Gastrocnemius medialis (tissue), 4 donors: ENCODE measurements at regions not wholly inside any gene's neighbourhood (a gene's known extent, or its start where the extent isn't known, plus 50 kb on each side); places are given as distances from the start of the nearest gene placed in this dataset.

Source experiments
- ATAC-seq, 2 donors: fragments of 150-250 bp; one replicate each; pipeline ENCODE4 v1.9.1; 2016
- DNase-seq, 2 donors: peaks; one replicate each; pipeline ENCODE4 v3.0.0-alpha.2; 2019
- H3K27ac ChIP-seq, 4 donors: fragments of 200-600 bp; sonication (generic); 1 replicate in 1 of 4; 2 replicates in 3 of 4; pipeline ENCODE4 v1.5.1; 2016 to 2018; ENCODE audit warnings: mild to moderate bottlenecking in 2 of 4, moderate library complexity in 1 of 4
- H3K27me3 ChIP-seq, 3 donors: fragments of 200-600 bp; sonication (generic) in 2 of 3; 1 replicate in 1 of 3; 2 replicates in 2 of 3; pipeline versions ENCODE4 v1.5.1 to v1.6.0; 2016 to 2019; ENCODE audit warnings: mild to moderate bottlenecking in 1 of 3, moderate library complexity in 1 of 3
- H3K36me3 ChIP-seq, 2 donors: fragments of 200-600 bp; sonication (generic) in 1 of 2; one replicate each; pipeline ENCODE4 v1.5.1; 2017 to 2018
- H3K4me1 ChIP-seq, 2 donors: fragments of 200-600 bp; sonication (generic) in 1 of 2; one replicate each; pipeline ENCODE4 v1.5.1; 2016 to 2017; ENCODE audit warnings: mild to moderate bottlenecking in 2 of 2
- H3K4me3 ChIP-seq, 4 donors: fragments of 200-600 bp; sonication (generic) in 3 of 4; 1 replicate in 1 of 4; 2 replicates in 3 of 4; pipeline ENCODE4 v1.5.1; 2016 to 2019; ENCODE audit warnings: mild to moderate bottlenecking in 2 of 4
- H3K9me3 ChIP-seq, 3 donors: fragments of 200-600 bp; sonication (generic) in 2 of 3; 1 replicate in 1 of 3; 2 replicates in 2 of 3; pipeline ENCODE4 v1.5.1; 2016 to 2019
- POLR2A ChIP-seq, 2 donors: fragments of 450-650 bp; IDR thresholded peaks; one replicate each; pipeline ENCODE4 v1.6.1; 2017; ENCODE audit warnings: antibody characterized with exemption in 2 of 2, mild to moderate bottlenecking in 2 of 2, moderate library complexity in 2 of 2
- in situ Hi-C, 4 donors: fragments of 200-750 bp; cut with MboI; loops; one replicate each; pipeline versions ENCODE4 v1.15.0 to v1.8.0; 2017; ENCODE audit warnings: low sequenced_read_pairs in 4 of 4
- intact Hi-C: fragments of 100-400 bp; cut with DNase I; formaldehyde crosslinking; loops from one replicate; pipeline ENCODE4 v1.15.1; 2023; ENCODE audit warnings: low total_unique reads
- TF ChIP-seq, protein P1 (sequence below), 5 experiments: fragments of 450-650 bp in 3 of 5; fragments of 200-600 bp in 2 of 5; sonication (generic) in 2 of 5; IDR thresholded peaks in 4 of 5; conservative IDR thresholded peaks in 1 of 5; 1 replicate in 4 of 5; 2 replicates in 1 of 5; pipeline ENCODE4 v1.5.1; 2016 to 2019; ENCODE audit warnings: antibody characterized with exemption in 5 of 5, mild to moderate bottlenecking in 3 of 5, moderate library complexity in 3 of 5

DNA sequence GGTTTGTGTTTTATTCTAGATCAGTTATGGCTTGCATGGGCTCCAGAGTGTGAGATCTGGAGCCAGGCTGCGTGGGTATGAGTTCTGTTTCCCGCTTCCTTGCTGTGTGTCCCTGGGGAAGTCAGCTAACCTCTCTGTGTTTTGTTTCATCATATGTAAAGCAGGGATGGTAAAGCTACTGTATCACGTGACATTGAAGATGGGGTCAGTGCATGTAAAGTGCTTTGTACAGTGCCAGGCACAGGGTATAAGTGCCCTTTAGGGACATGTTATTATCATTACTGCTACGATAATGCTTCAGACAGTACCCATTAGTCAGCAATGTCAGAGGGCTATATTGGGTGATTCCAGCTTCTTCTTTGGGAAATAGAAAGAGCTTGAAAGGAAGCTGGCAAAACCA, 186.2 kb downstream of the FOXL1 start:
- intact Hi-C loops (loop anchor here (5.0 kb wide), 1 partner anchor 298 kb away; no protein-coding TSS in a partner anchor), in situ Hi-C loops (loop anchor here in 2 of 4 donors (10.0 to 25.0 kb wide), 2 partner anchors 177 to 300 kb away; partner anchors contain the start of gene FOXL1 (in 2 of the 2))
- TF ChIP-seq, protein P1, sequence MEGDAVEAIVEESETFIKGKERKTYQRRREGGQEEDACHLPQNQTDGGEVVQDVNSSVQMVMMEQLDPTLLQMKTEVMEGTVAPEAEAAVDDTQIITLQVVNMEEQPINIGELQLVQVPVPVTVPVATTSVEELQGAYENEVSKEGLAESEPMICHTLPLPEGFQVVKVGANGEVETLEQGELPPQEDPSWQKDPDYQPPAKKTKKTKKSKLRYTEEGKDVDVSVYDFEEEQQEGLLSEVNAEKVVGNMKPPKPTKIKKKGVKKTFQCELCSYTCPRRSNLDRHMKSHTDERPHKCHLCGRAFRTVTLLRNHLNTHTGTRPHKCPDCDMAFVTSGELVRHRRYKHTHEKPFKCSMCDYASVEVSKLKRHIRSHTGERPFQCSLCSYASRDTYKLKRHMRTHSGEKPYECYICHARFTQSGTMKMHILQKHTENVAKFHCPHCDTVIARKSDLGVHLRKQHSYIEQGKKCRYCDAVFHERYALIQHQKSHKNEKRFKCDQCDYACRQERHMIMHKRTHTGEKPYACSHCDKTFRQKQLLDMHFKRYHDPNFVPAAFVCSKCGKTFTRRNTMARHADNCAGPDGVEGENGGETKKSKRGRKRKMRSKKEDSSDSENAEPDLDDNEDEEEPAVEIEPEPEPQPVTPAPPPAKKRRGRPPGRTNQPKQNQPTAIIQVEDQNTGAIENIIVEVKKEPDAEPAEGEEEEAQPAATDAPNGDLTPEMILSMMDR (IDR thresholded peaks at IDR 0.05 in 4 of 5, conservative IDR thresholded peaks at IDR 0.05 in 1 of 5) = no peak
- TF ChIP-seq POLR2A (IDR thresholded peaks at IDR 0.05) = no peak
- H3K36me3 ChIP-seq = no peaks in the 10 kb centered on the region
- no peak overlapping the region for H3K27ac ChIP-seq
- H3K4me1 ChIP-seq = no peaks in the 10 kb centered on the region
- no peaks in the 10 kb centered on the region for H3K9me3 ChIP-seq
- ATAC-seq = no peak
- DNase-seq = no peak
- no peak overlapping the region for H3K4me3 ChIP-seq
- H3K27me3 ChIP-seq = peaks cover 16 to 48% (median 46%) of the 10 kb centered on the region in 3 donors

DNA sequence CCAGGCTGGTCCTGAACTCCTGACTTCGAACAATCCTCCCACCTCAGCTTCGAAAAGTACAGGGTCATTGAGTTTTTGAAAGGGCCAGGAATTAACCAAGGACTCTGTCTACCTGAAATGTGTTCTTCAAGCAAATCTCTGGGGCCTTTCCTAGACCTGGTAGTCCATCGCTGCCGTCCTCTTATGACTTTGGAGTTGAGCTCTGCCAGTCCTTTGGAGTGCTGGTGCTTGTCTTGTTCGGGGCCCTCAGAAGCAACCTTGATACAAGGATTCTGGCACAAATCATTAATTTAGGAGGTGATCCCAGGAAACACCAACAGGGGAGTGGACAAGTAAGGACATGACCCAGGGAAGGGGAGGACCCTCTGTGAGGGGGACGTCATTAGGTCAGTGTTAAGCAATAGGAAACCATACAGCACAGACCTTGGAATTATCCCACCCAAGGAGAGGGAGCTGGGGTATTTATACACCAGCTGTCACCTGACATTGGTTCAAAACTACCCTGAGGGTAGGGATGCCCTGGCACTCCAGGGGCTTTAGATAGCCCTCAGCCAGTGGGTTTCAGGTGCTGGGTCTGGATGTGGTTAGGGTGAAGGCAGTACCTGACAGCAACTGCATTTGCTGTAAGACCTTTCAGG, 187.2 kb downstream of the FOXL1 start:
- Histone ChIP-seq H3K27ac (no peak overlapping the region), H3K4me1 (no peaks in the 10 kb centered on the region), H3K27me3 (peaks cover 16 to 44% (median 41%) of the 10 kb centered on the region in 3 donors), H3K4me3 (no peak overlapping the region), H3K9me3 (no peaks in the 10 kb centered on the region), H3K36me3 (no peaks in the 10 kb centered on the region)
- intact Hi-C loops (no loop called here), in situ Hi-C loops (loop anchor here in 2 of 4 donors (10.0 to 25.0 kb wide), 2 partner anchors 178 to 299 kb away; partner anchors contain the start of gene FOXL1 (in 2 of the 2))
- ATAC-seq (no peak), DNase-seq (no peak)
- TF ChIP-seq POLR2A (IDR thresholded peaks at IDR 0.05) = no peak
- TF ChIP-seq, protein P1 (IDR thresholded peaks at IDR 0.05 in 4 of 5, conservative IDR thresholded peaks at IDR 0.05 in 1 of 5) = no peak

DNA sequence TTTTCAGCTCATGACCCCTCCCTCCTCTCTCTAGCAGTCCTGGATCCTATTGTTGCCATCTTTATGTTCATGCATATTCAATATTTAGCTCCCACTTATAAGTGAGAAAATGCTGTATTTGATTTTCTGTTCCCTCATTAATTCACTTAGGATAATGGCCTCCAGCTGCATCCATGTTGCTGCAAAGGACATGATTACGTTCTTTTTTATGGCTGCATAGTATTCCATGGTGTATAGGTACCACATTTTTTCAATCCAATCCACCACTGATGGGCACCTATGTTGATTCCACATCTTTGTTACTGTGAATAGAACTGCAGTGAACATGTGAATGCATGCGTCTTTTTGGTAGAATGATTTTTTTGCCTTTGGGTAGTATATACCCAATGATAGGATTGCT, 188.4 kb downstream of the FOXL1 start:
- in situ Hi-C loops (loop anchor here in 2 of 4 donors (10.0 to 25.0 kb wide), 2 partner anchors 179 to 298 kb away; partner anchors contain the start of gene FOXL1 (in 2 of the 2)), intact Hi-C loops (no loop called here)
- H3K9me3 ChIP-seq = no peaks in the 10 kb centered on the region
- H3K4me3 ChIP-seq = no peak overlapping the region
- no peaks in the 10 kb centered on the region for H3K36me3 ChIP-seq
- ATAC-seq (no peak), DNase-seq (no peak)
- H3K27ac ChIP-seq = no peak overlapping the region
- TF ChIP-seq, protein P1 (IDR thresholded peaks at IDR 0.05 in 4 of 5, conservative IDR thresholded peaks at IDR 0.05 in 1 of 5) = no peak
- H3K4me1 ChIP-seq = no peaks in the 10 kb centered on the region
- peaks cover 7 to 45% (median 34%) of the 10 kb centered on the region in 3 donors for H3K27me3 ChIP-seq

DNA sequence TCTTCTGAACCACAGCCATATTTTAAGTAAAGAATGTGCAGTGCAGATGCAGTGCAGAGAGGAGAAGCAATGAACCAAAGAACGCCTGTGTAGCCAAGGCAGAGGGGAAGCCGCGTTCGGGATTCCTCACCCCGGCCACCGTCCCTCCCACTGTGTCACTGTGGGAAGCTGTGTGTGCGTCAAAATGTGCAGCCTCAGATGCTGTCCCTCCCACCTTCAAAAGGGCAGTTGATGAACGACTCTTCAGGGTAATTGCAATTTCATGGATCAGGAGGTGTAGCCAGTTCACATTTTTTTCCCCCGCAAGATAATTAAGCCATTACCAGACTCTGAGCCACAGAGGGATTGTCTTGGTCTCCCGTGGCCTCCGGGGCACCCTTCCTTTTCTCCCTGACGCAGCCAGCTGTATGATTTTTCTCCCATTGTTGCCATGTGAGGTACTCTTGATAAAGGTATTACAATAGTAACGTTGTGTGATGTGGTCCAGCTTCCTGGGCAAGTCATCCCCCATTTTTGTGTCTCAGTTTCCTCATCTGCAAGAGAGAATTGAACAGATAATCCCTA, 190.0 kb downstream of the FOXL1 start:
- intact Hi-C loops (no loop called here), in situ Hi-C loops (loop anchor here in 2 of 4 donors (10.0 to 25.0 kb wide), 2 partner anchors 181 to 296 kb away; partner anchors contain the start of gene FOXL1 (in 2 of the 2))
- no peak overlapping the region for H3K27ac ChIP-seq
- H3K4me3 ChIP-seq = no peak overlapping the region
- peaks cover 4 to 33% (median 29%) of the 10 kb centered on the region in 3 donors for H3K27me3 ChIP-seq
- no peaks in the 10 kb centered on the region for H3K9me3 ChIP-seq
- H3K4me1 ChIP-seq = no peaks in the 10 kb centered on the region
- ATAC-seq = no peak
- TF ChIP-seq POLR2A (IDR thresholded peaks at IDR 0.05) = no peak
- TF ChIP-seq, protein P1 (IDR thresholded peaks at IDR 0.05 in 4 of 5, conservative IDR thresholded peaks at IDR 0.05 in 1 of 5) = no peak
- no peaks in the 10 kb centered on the region for H3K36me3 ChIP-seq
- DNase-seq = no peak
